ENCODE measurements at regions not wholly inside any gene's neighbourhood (a gene's known extent, or its start where the extent isn't known, plus 50 kb on each side); places are given as distances from the start of the nearest gene placed in this dataset.

DNA sequence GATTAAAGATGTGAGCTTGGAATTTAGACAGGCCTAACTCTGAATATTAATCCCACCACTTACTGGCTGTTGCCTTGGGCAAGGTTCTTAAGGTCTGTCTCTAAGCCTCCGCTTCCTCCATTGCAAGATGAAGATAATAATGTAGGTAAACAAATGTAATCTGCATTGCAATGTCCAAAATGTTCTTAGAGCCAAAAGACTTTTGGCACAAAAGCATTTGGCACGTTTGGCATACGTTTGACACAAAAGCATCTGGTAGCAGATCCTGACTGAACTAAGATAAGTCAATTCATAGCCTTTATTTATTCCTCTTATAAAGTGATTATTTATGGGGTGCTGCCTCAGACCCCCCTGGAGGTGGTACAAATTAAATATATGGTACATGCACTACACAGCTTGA is 229.9 kb upstream of the STXBP5 start:
- TF ChIP-seq, protein P1, sequence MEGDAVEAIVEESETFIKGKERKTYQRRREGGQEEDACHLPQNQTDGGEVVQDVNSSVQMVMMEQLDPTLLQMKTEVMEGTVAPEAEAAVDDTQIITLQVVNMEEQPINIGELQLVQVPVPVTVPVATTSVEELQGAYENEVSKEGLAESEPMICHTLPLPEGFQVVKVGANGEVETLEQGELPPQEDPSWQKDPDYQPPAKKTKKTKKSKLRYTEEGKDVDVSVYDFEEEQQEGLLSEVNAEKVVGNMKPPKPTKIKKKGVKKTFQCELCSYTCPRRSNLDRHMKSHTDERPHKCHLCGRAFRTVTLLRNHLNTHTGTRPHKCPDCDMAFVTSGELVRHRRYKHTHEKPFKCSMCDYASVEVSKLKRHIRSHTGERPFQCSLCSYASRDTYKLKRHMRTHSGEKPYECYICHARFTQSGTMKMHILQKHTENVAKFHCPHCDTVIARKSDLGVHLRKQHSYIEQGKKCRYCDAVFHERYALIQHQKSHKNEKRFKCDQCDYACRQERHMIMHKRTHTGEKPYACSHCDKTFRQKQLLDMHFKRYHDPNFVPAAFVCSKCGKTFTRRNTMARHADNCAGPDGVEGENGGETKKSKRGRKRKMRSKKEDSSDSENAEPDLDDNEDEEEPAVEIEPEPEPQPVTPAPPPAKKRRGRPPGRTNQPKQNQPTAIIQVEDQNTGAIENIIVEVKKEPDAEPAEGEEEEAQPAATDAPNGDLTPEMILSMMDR (IDR thresholded peaks at IDR 0.05; ENCODE audit: low read depth, low read length) = no peak
- no peak for TF ChIP-seq POLR2A (IDR thresholded peaks at IDR 0.05; ENCODE audit: extremely low read depth, insufficient read length)
- TF ChIP-seq MYC (IDR thresholded peaks at IDR 0.05; ENCODE audit: low read depth, low read length) = no peak
